ENCODE measurements at regions not wholly inside any gene's neighbourhood (a gene's known extent, or its start where the extent isn't known, plus 50 kb on each side); places are given as distances from the start of the nearest gene placed in this dataset.

- H3K9me3 Mint-ChIP-seq = no peaks in the 10 kb centered on the region
- ATAC-seq (ENCODE audit: low read depth) (no peak), DNase-seq (no peak)
- POLR2A ChIA-PET = no interaction called here
- H3K36me3 Mint-ChIP-seq = no peaks in the 10 kb centered on the region
- no peaks in the 10 kb centered on the region for H3K4me1 Mint-ChIP-seq
- H3K4me3 Mint-ChIP-seq = no peak overlapping the region
- H3K27me3 Mint-ChIP-seq = no peaks in the 10 kb centered on the region
- H3K27ac Mint-ChIP-seq = no peak overlapping the region
Measured at GRCh38 chr5:178786417-178786816, 56.0 kb upstream of the ZNF354A start.

DNA sequence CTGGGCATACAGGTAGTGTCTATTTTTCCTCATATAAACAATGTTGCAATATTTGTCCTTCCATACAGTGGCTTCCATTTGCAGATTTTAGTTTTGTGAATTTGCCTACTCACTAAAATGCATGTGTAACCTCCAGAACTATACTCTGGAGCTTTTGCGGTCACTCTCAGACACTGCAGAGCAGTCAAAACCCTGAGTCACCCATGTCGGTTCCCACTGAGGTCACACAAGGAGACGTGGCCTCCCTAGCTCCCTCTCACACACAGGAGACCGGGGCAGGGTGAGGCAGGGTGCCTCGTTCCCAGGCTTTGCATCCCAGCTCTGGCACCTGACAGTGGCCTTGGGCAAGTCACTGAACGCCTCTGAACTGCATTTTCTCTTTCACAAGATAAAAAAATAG, 55.5 kb upstream of the ZNF354A start:
- Mint-ChIP-seq H3K9me3 (no peaks in the 10 kb centered on the region), H3K27ac (no peak overlapping the region), H3K36me3 (no peaks in the 10 kb centered on the region), H3K27me3 (no peaks in the 10 kb centered on the region), H3K4me1 (no peaks in the 10 kb centered on the region), H3K4me3 (no peak overlapping the region)
- POLR2A ChIA-PET = no interaction called here
- ATAC-seq (ENCODE audit: low read depth) (no peak), DNase-seq (no peak)

GRCh38 chr5:178784391-178784790, 53.9 kb upstream of the ZNF354A start:
- DNase-seq = no peak
- Mint-ChIP-seq H3K4me3 (no peak overlapping the region), H3K4me1 (no peaks in the 10 kb centered on the region), H3K9me3 (no peaks in the 10 kb centered on the region), H3K27me3 (no peaks in the 10 kb centered on the region), H3K36me3 (no peaks in the 10 kb centered on the region), H3K27ac (no peak overlapping the region)
- POLR2A ChIA-PET = no interaction called here
- no peak for ATAC-seq (ENCODE audit: low read depth)

GRCh38 chr5:178781936-178782335, 51.5 kb upstream of the ZNF354A start:
- H3K27ac Mint-ChIP-seq = no peak overlapping the region
- POLR2A ChIA-PET = no interaction called here
- H3K4me1 Mint-ChIP-seq = peaks cover 4% of the 10 kb centered on the region
- H3K4me3 Mint-ChIP-seq = no peak overlapping the region
- ATAC-seq (ENCODE audit: low read depth) (no peak), DNase-seq (no peak)
- no peaks in the 10 kb centered on the region for H3K9me3 Mint-ChIP-seq
- H3K36me3 Mint-ChIP-seq = no peaks in the 10 kb centered on the region
- H3K27me3 Mint-ChIP-seq = no peaks in the 10 kb centered on the region

GRCh38 chr5:178780581-178781498, 50.4 kb upstream of the ZNF354A start:
- H3K27ac Mint-ChIP-seq = no peak overlapping the region
- no peak overlapping the region for H3K4me3 Mint-ChIP-seq
- H3K27me3 Mint-ChIP-seq = no peaks in the 10 kb centered on the region
- H3K4me1 Mint-ChIP-seq = peaks cover 4% of the 10 kb centered on the region
- ATAC-seq (ENCODE audit: low read depth) = no peak
- no peaks in the 10 kb centered on the region for H3K36me3 Mint-ChIP-seq
- no peak for DNase-seq
- H3K9me3 Mint-ChIP-seq = no peaks in the 10 kb centered on the region
- POLR2A ChIA-PET = no interaction called here

Measured in activated naive CD8-positive, alpha-beta T cell treated with anti-CD3 and anti-CD28 coated beads, Interleukin-2, amount 10 ng/mL, durations not matched to agents 7 days and 5 days (primary cell).